GM13977 (cell line): ENCODE measurements at regions not wholly inside any gene's neighbourhood (a gene's known extent, or its start where the extent isn't known, plus 50 kb on each side); places are given as distances from the start of the nearest gene placed in this dataset.
"Not testable (repeated sequence)": the region's sequence is repeated elsewhere in the genome, so short reads cannot be mapped to it uniquely, and the experiment has no call there.

Experiments used
- DNase-seq: peaks from one replicate; pipeline ENCODE4 v3.0.0; 2012; ENCODE audit warnings: low spot score
- in situ Hi-C: fragments of 300-500 bp; cut with MboI; formaldehyde crosslinking; loops from one replicate; pipeline ENCODE4 v1.12.0; 2022; ENCODE audit warnings: low sequenced_read_pairs, low pct_unique_long_range_greater_than_20kb, mixed read lengths, inconsistent platforms; ENCODE audit not compliant: unreplicated experiment

- DNase-seq, in situ Hi-C loops: not testable (repeated sequence)
These were observed 948.6 kb upstream of the TPTE start for GRCh38 chr21:9572782-9573181.

GRCh38 chr21:9573528-9573927, 947.9 kb upstream of the TPTE start:
- in situ Hi-C loops, DNase-seq: not testable (repeated sequence)

- DNase-seq, in situ Hi-C loops: not testable (repeated sequence)
These were observed 942.1 kb upstream of the TPTE start for GRCh38 chr21:9579275-9579674.

- DNase-seq, in situ Hi-C loops: not testable (repeated sequence)
These were observed 933.4 kb upstream of the TPTE start for GRCh38 chr21:9587941-9588340.

GRCh38 chr21:9592591-9592990, 928.8 kb upstream of the TPTE start:
- in situ Hi-C loops, DNase-seq: not testable (repeated sequence)

GRCh38 chr21:9593646-9594045, 927.7 kb upstream of the TPTE start:
- in situ Hi-C loops, DNase-seq: not testable (repeated sequence)

- in situ Hi-C loops, DNase-seq: not testable (repeated sequence)
These were observed 907.4 kb upstream of the TPTE start for GRCh38 chr21:9614011-9614410.

- DNase-seq, in situ Hi-C loops: not testable (repeated sequence)
These were observed 900.1 kb upstream of the TPTE start for GRCh38 chr21:9621121-9621793.

- in situ Hi-C loops, DNase-seq: not testable (repeated sequence)
These were observed 893.3 kb upstream of the TPTE start for GRCh38 chr21:9628051-9628450.

GRCh38 chr21:9647409-9647808, 874.0 kb upstream of the TPTE start:
- in situ Hi-C loops = not testable (repeated sequence)

GRCh38 chr21:9648331-9648730, 873.1 kb upstream of the TPTE start:
- in situ Hi-C loops, DNase-seq: not testable (repeated sequence)

More at GRCh38 chr21:9647409-9647808, 874.0 kb upstream of the TPTE start:
- DNase-seq = not testable (repeated sequence)

GRCh38 chr21:9648947-9649720, 872.2 kb upstream of the TPTE start:
- not testable (repeated sequence) for DNase-seq

GRCh38 chr21:9652819-9653218, 868.6 kb upstream of the TPTE start:
- DNase-seq, in situ Hi-C loops: not testable (repeated sequence)

More at GRCh38 chr21:9648947-9649720, 872.2 kb upstream of the TPTE start:
- in situ Hi-C loops = not testable (repeated sequence)

- in situ Hi-C loops, DNase-seq: not testable (repeated sequence)
These were observed 866.2 kb upstream of the TPTE start for GRCh38 chr21:9655221-9655620.

- DNase-seq, in situ Hi-C loops: not testable (repeated sequence)
These were observed 864.9 kb upstream of the TPTE start for GRCh38 chr21:9656455-9656854.

GRCh38 chr21:9657779-9658178, 863.6 kb upstream of the TPTE start:
- DNase-seq, in situ Hi-C loops: not testable (repeated sequence)

- in situ Hi-C loops, DNase-seq: not testable (repeated sequence)
These were observed 861.5 kb upstream of the TPTE start for GRCh38 chr21:9659877-9660276.

GRCh38 chr21:9663914-9664729, 857.3 kb upstream of the TPTE start:
- DNase-seq, in situ Hi-C loops: not testable (repeated sequence)
